ENCODE measurements at regions not wholly inside any gene's neighbourhood (a gene's known extent, or its start where the extent isn't known, plus 50 kb on each side); places are given as distances from the start of the nearest gene placed in this dataset.

DNA sequence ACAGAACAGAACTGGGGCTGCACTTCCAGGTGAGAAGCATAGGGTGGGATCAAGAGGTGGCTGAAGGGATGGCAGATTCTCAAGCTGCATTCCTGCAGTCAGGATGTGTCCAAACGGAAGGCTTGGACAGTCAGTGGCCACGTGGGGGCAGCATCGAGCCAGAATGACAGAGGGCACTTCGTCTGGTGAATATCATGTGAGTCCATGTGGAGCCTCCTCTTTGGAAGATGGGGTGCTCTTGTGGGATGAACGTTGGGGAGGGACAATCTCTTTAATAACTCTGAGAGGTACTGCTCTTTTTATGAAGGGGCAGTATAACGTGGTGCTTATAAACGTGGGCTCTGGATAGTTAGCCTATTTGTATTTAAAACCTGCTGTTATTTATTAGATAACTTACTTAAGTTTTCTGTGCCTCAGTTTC lies 154.9 kb upstream of the NAV2 start:
- no peak for TF ChIP-seq EZH2 (IDR thresholded peaks at IDR 0.05; ENCODE audit: borderline replicate concordance)
- no peak for TF ChIP-seq EZH2phosphoT487 (IDR thresholded peaks at IDR 0.05; ENCODE audit: low read depth, severe bottlenecking, unreplicated experiment)
